Suppressor macrophage treated with lipopolysaccharide for 4 hours (primary cell): ENCODE measurements at regions not wholly inside any gene's neighbourhood (a gene's known extent, or its start where the extent isn't known, plus 50 kb on each side); places are given as distances from the start of the nearest gene placed in this dataset.

Source experiments
- DNase-seq: peaks from one replicate; pipeline ENCODE4 v3.0.0-alpha.2; 2020

GRCh38 chr13:22700246-22700887 lies 480.4 kb upstream of the SGCG start:
- no peak for DNase-seq

GRCh38 chr13:22703601-22704209 lies 477.1 kb upstream of the SGCG start:
- DNase-seq: no peak

GRCh38 chr13:22707946-22708345 lies 472.8 kb upstream of the SGCG start:
- DNase-seq: no peak

DNA sequence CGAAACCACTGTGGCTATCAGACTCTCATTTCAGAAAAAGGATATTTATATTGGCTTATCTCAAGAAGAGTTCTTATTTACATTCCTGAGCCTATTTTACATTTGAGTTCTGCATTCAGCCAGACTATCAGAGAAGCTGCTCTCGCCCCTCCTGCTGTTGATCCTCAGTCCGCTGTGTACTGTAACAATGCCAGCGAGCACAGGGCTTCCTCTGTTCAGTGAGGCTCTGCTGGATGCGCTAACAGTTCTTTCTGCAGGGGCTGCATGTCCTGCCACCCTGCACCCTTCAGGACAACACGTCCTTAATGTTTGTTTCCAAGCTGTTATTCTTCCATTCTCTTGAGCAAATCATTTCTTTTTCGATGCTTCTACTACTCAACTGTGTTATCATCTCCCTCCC lies 463.7 kb upstream of the SGCG start:
- no peak for DNase-seq

- DNase-seq: no peak
These were observed 454.1 kb upstream of the SGCG start for GRCh38 chr13:22726726-22727125.

DNA sequence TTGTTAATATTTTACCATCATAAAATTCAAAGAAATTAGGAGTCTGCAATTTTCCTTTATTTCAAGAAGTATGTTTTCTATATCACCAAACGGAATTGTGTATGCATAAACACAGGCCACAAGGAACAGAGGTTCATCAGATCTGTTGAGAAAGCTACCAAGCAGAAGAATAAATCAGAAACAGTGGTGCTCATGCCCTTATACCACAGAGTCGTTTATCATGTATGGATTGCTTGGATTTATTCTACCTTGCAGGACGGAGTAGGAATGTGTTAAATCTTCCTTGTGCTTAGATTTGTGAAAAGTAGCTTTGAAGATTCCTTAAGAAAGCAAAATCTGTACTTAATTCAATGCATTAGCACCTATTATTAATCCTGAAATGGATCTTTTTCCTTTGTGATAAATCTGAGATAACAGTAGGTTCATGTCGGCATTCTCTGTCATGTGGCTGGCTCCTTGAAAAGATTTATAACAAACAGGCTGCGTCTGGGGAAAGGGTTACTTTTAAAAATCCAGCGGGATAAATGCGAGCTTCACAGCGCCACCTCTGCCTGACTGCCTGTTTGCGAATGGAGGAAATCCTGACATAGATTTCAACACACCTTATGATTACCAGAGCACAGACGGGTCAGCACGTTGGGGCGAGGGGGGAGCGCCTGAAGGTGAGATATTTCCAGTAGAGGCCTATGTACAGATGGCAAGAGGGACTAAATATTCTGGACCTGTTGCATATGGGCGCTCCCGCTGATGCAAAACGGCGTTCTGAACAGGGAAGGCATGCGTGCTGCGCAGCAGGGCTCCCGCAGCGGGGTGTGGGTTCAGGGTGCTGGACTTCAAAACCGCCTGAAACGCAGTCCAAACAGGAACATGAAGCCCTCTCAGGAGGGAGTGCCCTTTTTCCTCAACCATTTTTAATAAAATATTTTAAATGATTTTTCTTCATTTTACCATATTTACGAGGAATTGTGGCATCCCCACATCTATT lies 445.5 kb upstream of the SGCG start:
- no peak for DNase-seq

DNA sequence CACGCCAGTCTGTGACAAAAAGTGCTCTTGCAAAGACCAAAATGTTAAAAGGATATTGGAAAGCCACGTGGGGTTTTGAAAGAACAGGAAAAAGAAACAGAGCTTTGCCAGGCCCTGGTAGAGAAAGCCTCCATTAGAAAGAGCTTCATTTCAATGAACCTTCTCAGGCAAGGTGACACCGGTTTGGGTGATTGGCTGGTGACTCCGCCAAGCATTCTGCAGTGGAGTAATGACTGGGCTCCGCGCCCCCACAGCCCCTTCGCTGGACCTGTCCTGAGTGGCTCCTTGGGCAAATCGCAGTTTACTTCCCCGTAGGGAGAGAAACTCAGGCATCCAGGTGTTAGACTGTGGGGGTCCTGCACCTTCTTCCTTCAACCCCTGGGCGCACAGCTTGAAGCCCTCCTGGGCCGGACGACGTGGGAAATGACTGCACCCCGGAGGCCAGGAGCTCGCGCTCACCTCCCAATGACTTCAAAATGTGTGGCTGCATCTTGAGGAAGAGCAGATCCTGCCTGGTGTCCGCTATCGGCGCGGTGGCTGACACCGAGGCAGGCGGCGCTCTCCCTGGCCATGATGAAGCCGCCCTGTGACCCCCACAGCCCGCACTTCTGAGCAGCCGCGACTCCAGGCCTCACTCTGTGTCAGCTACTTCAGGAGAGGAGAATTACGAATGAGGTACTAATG lies 444.6 kb upstream of the SGCG start:
- DNase-seq: no peak

- no peak for DNase-seq
These were observed 444.0 kb upstream of the SGCG start for GRCh38 chr13:22736768-22737092.

DNA sequence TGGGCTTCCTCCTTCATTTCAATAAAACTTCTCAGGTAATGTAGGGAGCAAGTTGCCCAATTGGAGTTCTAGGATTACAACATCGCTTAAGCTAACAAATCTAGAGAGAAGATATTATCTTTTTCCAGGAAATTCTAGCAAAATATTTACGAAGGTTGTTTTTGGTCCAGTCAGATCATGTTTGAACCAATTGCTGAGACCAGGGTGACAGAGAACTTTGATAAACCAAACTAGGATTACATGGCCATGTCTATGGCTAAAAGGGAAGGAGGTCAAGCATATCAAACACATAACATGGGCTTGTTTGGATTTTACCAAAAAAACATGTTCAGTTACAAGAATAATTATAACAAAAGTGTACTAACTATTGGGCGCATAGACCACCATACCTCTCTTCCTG lies 442.4 kb upstream of the SGCG start:
- no peak for DNase-seq

DNA sequence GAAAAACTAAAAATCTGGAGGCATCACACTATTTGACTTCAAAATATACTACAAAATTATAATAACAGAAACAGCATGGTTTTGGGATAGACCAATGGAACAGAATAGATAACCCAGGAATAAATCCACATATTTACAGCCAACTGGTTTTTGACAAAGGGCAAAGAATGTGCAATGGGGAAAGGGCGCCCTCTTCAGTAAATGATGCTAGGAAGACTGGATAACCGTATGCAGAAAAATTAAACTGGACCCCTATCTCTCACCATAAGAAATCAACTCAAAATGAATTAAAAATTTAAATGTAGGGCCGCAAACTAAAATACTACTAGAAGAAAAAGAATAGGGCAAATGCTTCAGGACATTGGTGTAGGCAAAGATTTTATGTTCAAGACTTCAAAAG lies 440.5 kb upstream of the SGCG start:
- no peak for DNase-seq

- no peak for DNase-seq
These were observed 435.9 kb upstream of the SGCG start for GRCh38 chr13:22744688-22745452.

DNA sequence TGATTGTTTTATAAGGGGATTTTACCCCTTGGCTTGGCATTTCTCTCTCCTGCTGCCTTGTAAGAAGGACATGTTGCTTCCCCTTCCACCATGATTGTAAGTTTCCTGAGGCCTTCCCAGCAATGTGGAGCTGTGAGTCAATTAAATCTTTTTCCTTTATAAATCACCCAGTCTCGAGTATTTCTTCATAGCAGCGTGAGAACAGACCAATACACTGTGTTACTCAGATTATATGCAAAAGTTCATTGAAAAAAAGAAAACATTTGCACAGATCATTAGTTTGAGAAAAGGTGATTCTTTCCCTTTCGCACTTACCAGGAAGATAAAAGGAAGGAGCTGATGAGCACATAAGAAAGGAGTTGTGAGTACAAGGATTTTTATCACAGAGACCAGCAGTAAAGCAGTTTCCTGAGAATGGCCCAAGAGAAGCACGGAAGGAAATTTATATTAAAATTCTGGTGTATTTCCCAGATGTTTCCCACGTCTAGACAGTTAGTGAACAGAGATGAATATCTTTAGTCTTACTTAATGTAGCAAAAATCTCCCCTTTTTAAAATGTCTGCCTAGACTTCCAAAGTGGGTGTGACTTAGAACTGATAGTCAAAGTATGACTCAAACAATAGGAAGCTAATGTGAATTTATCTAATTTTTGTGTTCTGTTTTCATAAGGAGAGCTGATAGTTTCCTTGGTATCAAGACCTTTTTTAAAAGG lies 431.8 kb upstream of the SGCG start:
- no peak for DNase-seq

GRCh38 chr13:22749626-22750025 lies 431.2 kb upstream of the SGCG start:
- no peak for DNase-seq

GRCh38 chr13:22757530-22758120 lies 423.2 kb upstream of the SGCG start:
- no peak for DNase-seq

GRCh38 chr13:22758245-22758644 lies 422.5 kb upstream of the SGCG start:
- no peak for DNase-seq

DNA sequence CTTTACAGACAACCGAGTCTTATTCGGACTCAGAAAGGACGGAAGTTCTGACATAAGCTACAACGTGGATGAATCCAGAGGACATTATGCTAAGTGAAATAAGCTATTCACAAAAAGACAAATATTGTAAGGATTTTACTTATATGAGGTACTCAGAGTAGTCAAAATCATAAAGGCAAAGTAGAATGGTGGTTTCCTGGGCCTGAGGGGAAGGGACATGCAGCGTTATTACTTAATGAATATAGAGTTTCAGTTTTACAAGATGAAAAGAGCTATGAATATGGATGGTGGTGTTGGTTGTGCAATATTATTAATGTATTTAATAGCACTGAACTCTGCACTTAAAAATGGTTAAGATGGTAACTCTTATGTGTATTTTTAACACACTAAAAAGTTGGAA lies 419.1 kb upstream of the SGCG start:
- no peak for DNase-seq

GRCh38 chr13:22765547-22765946 lies 415.2 kb upstream of the SGCG start:
- DNase-seq: no peak

DNA sequence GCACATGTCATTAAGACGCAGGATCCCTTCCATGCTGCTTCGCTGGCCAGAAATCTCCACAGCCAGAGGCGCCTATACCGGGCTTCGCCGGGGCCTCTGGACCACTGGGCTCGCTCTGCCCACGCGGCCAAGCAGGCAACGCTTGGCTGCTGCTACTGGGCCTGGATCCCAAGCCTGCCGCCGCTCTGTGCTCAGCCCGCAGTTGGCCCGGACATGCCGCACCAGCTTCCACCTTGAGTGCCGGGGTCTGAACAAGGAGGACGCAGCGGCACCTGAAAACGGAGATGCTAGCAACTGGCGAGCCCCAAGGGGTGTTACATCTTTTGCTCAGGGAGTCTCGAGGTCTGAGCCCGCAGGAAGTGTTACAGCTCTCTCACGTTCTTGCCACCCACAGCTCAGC lies 409.9 kb upstream of the SGCG start:
- DNase-seq: no peak

DNA sequence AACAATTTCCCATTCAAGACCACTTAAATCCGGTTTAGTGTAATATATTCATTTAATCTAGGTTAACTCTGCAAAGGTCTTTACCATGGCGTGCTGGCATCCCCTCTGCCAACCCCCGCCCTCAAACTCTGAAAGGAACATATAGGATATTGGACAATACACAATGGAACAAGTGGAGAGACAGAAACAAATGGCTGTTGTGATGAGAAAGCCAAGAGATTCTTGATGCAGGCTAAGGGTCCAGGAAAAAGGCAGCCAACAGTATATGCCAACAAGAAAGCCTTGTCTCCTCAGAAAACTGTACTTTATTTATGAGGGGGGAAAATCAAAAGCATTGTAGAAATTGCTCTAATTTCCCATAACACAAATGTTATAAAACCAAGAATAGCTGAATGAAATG lies 407.3 kb upstream of the SGCG start:
- DNase-seq: no peak

- no peak for DNase-seq
These were observed 404.2 kb upstream of the SGCG start for GRCh38 chr13:22776394-22777186.

GRCh38 chr13:22777207-22777606 lies 403.6 kb upstream of the SGCG start:
- no peak for DNase-seq
